OCI-LY7 (cell line): ENCODE measurements at regions not wholly inside any gene's neighbourhood (a gene's known extent, or its start where the extent isn't known, plus 50 kb on each side); places are given as distances from the start of the nearest gene placed in this dataset.

Experiments used
- BruUV-seq: library from RNA; stranded (reverse); fragments of 400-500 nt; replicated peaks from 2 replicates; lab custom pipeline; 2021; lab: Mats Ljungman, UMichigan
- CTCF ChIA-PET: fragments of 300-600 bp; sonication (Branson Sonifier 250); formaldehyde crosslinking; loops from one replicate; lab custom pipeline; 2022; ENCODE audit warnings: antibody characterized with exemption; ENCODE audit not compliant: unreplicated experiment; lab: Charles Lee
- POLR2A ChIA-PET: fragments of 300-600 bp; sonication (Branson Sonifier 250); formaldehyde crosslinking; loops from one replicate; lab custom pipeline; 2022; ENCODE audit warnings: antibody characterized with exemption; lab: Charles Lee
- DNase-seq: peaks from one replicate; pipeline ENCODE4 v3.0.0-alpha.2; 2015; ENCODE audit warnings: low spot score
- H2AFZ ChIP-seq: fragments of 200-600 bp; sonication (generic), shearing (Covaris generic); 2 replicates; pipeline ENCODE4 v1.6.1; 2014; ENCODE audit warnings: mild to moderate bottlenecking, antibody characterized with exemption, low read length, moderate library complexity
- H3K27ac ChIP-seq: fragments of 200-600 bp; sonication (generic); 2 replicates; pipeline ENCODE4 v1.5.1; 2014; ENCODE audit warnings: mixed run types, low read depth, mild to moderate bottlenecking, moderate library complexity, low read length, inconsistent platforms; ENCODE audit not compliant: poor library complexity, severe bottlenecking
- H3K36me3 ChIP-seq: fragments of 200-600 bp; sonication (generic); 2 replicates; pipeline ENCODE4 v1.6.1; 2014; ENCODE audit warnings: mild to moderate bottlenecking, antibody characterized with exemption, low read length, moderate library complexity, mixed read lengths; ENCODE audit not compliant: insufficient read depth
- H3K4me1 ChIP-seq: fragments of 200-600 bp; sonication (generic); 2 replicates; pipeline ENCODE4 v1.5.1; 2014; ENCODE audit warnings: mild to moderate bottlenecking, low read length; ENCODE audit not compliant: insufficient read depth, poor library complexity, severe bottlenecking
- H3K4me2 ChIP-seq: fragments of 200-600 bp; sonication (generic); 2 replicates; pipeline ENCODE4 v1.6.1; 2014; ENCODE audit warnings: mild to moderate bottlenecking, low read length
- H3K4me3 ChIP-seq: fragments of 200-600 bp; sonication (generic); 2 replicates; pipeline ENCODE4 v1.5.1; 2014; ENCODE audit warnings: mild to moderate bottlenecking, low read depth, low read length; ENCODE audit not compliant: poor library complexity, severe bottlenecking
- H3K79me2 ChIP-seq: fragments of 200-600 bp; sonication (generic); 2 replicates; pipeline ENCODE4 v1.6.1; 2016; ENCODE audit warnings: low read depth, mild to moderate bottlenecking, low read length, moderate library complexity, mixed read lengths; ENCODE audit not compliant: insufficient read depth
- H3K9me2 ChIP-seq: fragments of 200-600 bp; sonication (generic); 2 replicates; pipeline ENCODE4 v1.6.1; 2016; ENCODE audit warnings: mild to moderate bottlenecking, low read length, mixed read lengths; ENCODE audit not compliant: insufficient read depth
- H3K9me3 ChIP-seq: fragments of 200-600 bp; sonication (generic); 2 replicates; pipeline ENCODE4 v1.6.1; 2014; ENCODE audit warnings: mild to moderate bottlenecking, mixed run types, low read length, mixed read lengths
- H4K20me1 ChIP-seq: fragments of 200-600 bp; sonication (generic); 2 replicates; pipeline ENCODE4 v1.6.1; 2014; ENCODE audit warnings: mild to moderate bottlenecking, antibody characterized with exemption, low read length, moderate library complexity, mixed read lengths; ENCODE audit not compliant: insufficient read depth
- EZH2phosphoT487 ChIP-seq: fragments of 200-600 bp; sonication (generic); IDR thresholded peaks from 2 replicates; pipeline ENCODE4 v1.6.1; 2018; ENCODE audit warnings: low read depth, borderline replicate concordance, mild to moderate bottlenecking, mixed run types, antibody characterized with exemption, low read length, moderate library complexity, mixed read lengths
- intact Hi-C: fragments of 100-400 bp; cut with micrococcal nuclease; formaldehyde crosslinking; loops from one replicate; pipeline ENCODE4 v1.10.0; 2022; ENCODE audit not compliant: unreplicated experiment
- TF ChIP-seq, protein P1 (sequence below): fragments of 200-600 bp; sonication (generic); conservative IDR thresholded peaks from 2 replicates; pipeline ENCODE4 v1.5.1; 2014; ENCODE audit warnings: mild to moderate bottlenecking, antibody characterized with exemption, low read length, moderate library complexity, mixed read lengths

GRCh38 chr22:49238181-49239141, 589.2 kb downstream of the BRD1 start:
- POLR2A ChIA-PET: no interaction called here
- Histone ChIP-seq H3K9me3 (no peaks in the 10 kb centered on the region), H3K79me2 (no peaks in the 10 kb centered on the region), H3K27ac (no peak overlapping the region), H3K4me2 (no peak overlapping the region), H3K4me3 (no peak overlapping the region), H3K36me3 (no peaks in the 10 kb centered on the region), H3K4me1 (no peaks in the 10 kb centered on the region), H2AFZ (no peak overlapping the region), H3K9me2 (no peaks in the 10 kb centered on the region), H4K20me1 (no peaks in the 10 kb centered on the region)
- intact Hi-C loops: no loop called here
- BruUV-seq: no TSS peak
- DNase-seq: no peak
- TF ChIP-seq, protein P1, sequence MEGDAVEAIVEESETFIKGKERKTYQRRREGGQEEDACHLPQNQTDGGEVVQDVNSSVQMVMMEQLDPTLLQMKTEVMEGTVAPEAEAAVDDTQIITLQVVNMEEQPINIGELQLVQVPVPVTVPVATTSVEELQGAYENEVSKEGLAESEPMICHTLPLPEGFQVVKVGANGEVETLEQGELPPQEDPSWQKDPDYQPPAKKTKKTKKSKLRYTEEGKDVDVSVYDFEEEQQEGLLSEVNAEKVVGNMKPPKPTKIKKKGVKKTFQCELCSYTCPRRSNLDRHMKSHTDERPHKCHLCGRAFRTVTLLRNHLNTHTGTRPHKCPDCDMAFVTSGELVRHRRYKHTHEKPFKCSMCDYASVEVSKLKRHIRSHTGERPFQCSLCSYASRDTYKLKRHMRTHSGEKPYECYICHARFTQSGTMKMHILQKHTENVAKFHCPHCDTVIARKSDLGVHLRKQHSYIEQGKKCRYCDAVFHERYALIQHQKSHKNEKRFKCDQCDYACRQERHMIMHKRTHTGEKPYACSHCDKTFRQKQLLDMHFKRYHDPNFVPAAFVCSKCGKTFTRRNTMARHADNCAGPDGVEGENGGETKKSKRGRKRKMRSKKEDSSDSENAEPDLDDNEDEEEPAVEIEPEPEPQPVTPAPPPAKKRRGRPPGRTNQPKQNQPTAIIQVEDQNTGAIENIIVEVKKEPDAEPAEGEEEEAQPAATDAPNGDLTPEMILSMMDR: no peak
- TF ChIP-seq EZH2phosphoT487: no peak
- CTCF ChIA-PET: no interaction called here

DNA sequence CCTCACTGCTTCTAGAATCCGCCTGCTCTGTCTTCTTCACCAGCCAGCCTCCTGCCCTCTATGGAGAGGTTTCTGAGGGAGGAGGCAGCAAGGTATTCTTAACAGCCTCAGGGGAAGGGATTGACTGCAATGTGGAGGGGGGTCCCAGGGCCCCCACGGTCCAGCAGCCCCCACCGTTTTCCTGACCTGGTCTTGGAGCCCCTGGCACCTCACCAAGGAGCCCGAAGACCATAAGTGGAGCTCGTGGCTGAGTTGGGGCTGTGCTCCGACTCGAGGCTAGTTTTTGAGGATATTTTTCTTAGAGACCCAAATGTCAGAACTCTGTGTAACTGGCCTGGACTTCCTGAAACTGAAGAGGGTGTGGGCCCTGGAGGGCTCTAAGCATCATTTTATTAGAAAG, 590.0 kb downstream of the BRD1 start:
- TF ChIP-seq, protein P1: no peak
- no peak for TF ChIP-seq EZH2phosphoT487
- Histone ChIP-seq H3K9me2 (no peaks in the 10 kb centered on the region), H3K9me3 (no peaks in the 10 kb centered on the region), H2AFZ (no peak overlapping the region), H3K4me2 (no peak overlapping the region), H4K20me1 (no peaks in the 10 kb centered on the region), H3K4me1 (no peaks in the 10 kb centered on the region), H3K4me3 (no peak overlapping the region), H3K79me2 (no peaks in the 10 kb centered on the region), H3K36me3 (no peaks in the 10 kb centered on the region), H3K27ac (no peak overlapping the region)
- intact Hi-C loops: no loop called here
- no TSS peak for BruUV-seq
- ChIA-PET POLR2A (no interaction called here), CTCF (no interaction called here)
- DNase-seq: no peak

DNA sequence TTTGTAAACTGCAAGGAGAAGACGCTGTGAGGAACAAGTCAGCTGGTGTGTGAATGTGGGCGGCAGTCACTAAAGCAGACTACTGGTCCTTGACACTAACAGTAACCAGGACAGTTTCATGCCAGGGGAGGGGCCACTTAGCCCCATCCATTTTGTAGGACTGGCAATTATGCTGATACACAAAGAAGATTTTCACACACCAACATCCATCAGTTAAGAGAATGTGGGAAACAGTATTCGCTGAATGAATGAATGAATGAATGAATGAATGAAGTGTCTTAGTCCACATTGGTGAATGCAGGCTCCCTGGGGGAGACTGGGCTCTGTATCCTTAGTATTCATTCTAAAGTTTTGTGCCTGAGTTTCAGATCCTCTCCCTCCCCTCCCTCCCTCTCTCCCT, 590.4 kb downstream of the BRD1 start:
- POLR2A ChIA-PET: no interaction called here
- Histone ChIP-seq H3K79me2 (no peaks in the 10 kb centered on the region), H3K9me3 (no peaks in the 10 kb centered on the region), H3K27ac (no peak overlapping the region), H3K4me3 (no peak overlapping the region), H2AFZ (no peak overlapping the region), H4K20me1 (no peaks in the 10 kb centered on the region), H3K4me1 (no peaks in the 10 kb centered on the region), H3K9me2 (no peaks in the 10 kb centered on the region), H3K36me3 (no peaks in the 10 kb centered on the region), H3K4me2 (no peak overlapping the region)
- no TSS peak for BruUV-seq
- CTCF ChIA-PET: no interaction called here
- DNase-seq: no peak
- intact Hi-C loops: no loop called here
- TF ChIP-seq EZH2phosphoT487: no peak
- TF ChIP-seq, protein P1: no peak
